Panc1 (cell line): ENCODE measurements at regions not wholly inside any gene's neighbourhood (a gene's known extent, or its start where the extent isn't known, plus 50 kb on each side); places are given as distances from the start of the nearest gene placed in this dataset.
"Not testable (repeated sequence)": the region's sequence is repeated elsewhere in the genome, so short reads cannot be mapped to it uniquely, and the experiment has no call there.

Experiments used
- ATAC-seq: fragments of 200-7000 bp; cut with Tn5 transposase; 2 replicates; pipeline ENCODE4 v1.9.1; 2020; ENCODE audit warnings: mild to moderate bottlenecking, moderate library complexity
- BruUV-seq: library from RNA; stranded (reverse); fragments of 400-500 nt; replicated peaks from 2 replicates; lab custom pipeline; 2021; lab: Mats Ljungman, UMichigan
- CTCF ChIA-PET: fragments of 300-600 bp; sonication (Branson Sonifier 250); formaldehyde crosslinking; loops from one replicate; lab custom pipeline; 2022; ENCODE audit warnings: antibody characterized with exemption; lab: Charles Lee
- POLR2A ChIA-PET: fragments of 300-600 bp; sonication (Branson Sonifier 250); formaldehyde crosslinking; loops from one replicate; lab custom pipeline; 2022; ENCODE audit warnings: antibody characterized with exemption; lab: Charles Lee
- DNase-seq: peaks from one replicate; pipeline ENCODE4 v3.0.0-alpha.2; 2010; ENCODE audit warnings: low read depth, low spot score
- H3K27ac ChIP-seq: 2 replicates; pipeline ENCODE4 v1.5.1; 2011; ENCODE audit warnings: mild to moderate bottlenecking, low read length, inconsistent platforms
- H3K27me3 ChIP-seq: fragments of 200-500 bp; sonication (Bioruptor generic); 2 replicates; pipeline ENCODE4 v1.6.0; 2014; ENCODE audit warnings: low read length, inconsistent platforms; ENCODE audit not compliant: control insufficient read depth, insufficient read depth
- H3K36me3 ChIP-seq: fragments of 200-500 bp; sonication (Bioruptor generic); 2 replicates; pipeline ENCODE4 v1.5.1; 2014; ENCODE audit warnings: inconsistent platforms, mild to moderate bottlenecking, low read length, moderate library complexity; ENCODE audit not compliant: control insufficient read depth, insufficient read depth
- H3K4me1 ChIP-seq: 2 replicates; pipeline ENCODE4 v1.5.1; 2011; ENCODE audit warnings: inconsistent platforms, mild to moderate bottlenecking, low read length, moderate library complexity; ENCODE audit not compliant: control insufficient read depth, insufficient read depth
- H3K4me3 ChIP-seq, 2 experiments: 2 replicates each; pipeline ENCODE4 v1.5.1; 2011 to 2012; ENCODE audit warnings: low read depth in 2 of 2, low read length in 2 of 2, mild to moderate bottlenecking in 2 of 2, inconsistent platforms in 1 of 2, moderate library complexity in 1 of 2
- H3K9me3 ChIP-seq: fragments of 200-500 bp; sonication (Bioruptor generic); 2 replicates; pipeline ENCODE4 v1.5.1; 2014; ENCODE audit warnings: low read depth, mild to moderate bottlenecking, inconsistent platforms, low read length, moderate library complexity; ENCODE audit not compliant: control insufficient read depth, insufficient read depth
- POLR2AphosphoS5 ChIP-seq: IDR thresholded peaks from 2 replicates; pipeline ENCODE4 v1.6.1; 2012; ENCODE audit warnings: mild to moderate bottlenecking, low read depth, low read length, moderate library complexity
- REST ChIP-seq, 2 experiments: IDR thresholded peaks; 2 replicates each; pipeline ENCODE4 v1.6.1; 2011 to 2012; ENCODE audit warnings: low read depth in 2 of 2, control low read depth in 1 of 2, low read length in 1 of 2, mild to moderate bottlenecking in 1 of 2, moderate library complexity in 1 of 2; ENCODE audit not compliant: insufficient read depth in 1 of 2
- SIN3A ChIP-seq: IDR thresholded peaks from 2 replicates; pipeline ENCODE4 v1.6.1; 2012; ENCODE audit warnings: low read depth, mild to moderate bottlenecking, low read length, moderate library complexity, borderline replicate concordance; ENCODE audit not compliant: insufficient read depth
- TCF7L2 ChIP-seq: IDR thresholded peaks from 2 replicates; pipeline ENCODE4 v1.6.1; 2011; ENCODE audit warnings: mild to moderate bottlenecking, low read depth, low read length, inconsistent platforms
- in situ Hi-C: cut with HindIII; loops from 2 replicates; pipeline ENCODE4 v1.10.0; 2016; ENCODE audit warnings: low sequenced_read_pairs, low pct_unique_long_range_greater_than_20kb
- intact Hi-C: fragments of 100-400 bp; cut with micrococcal nuclease; formaldehyde crosslinking; loops from one replicate; pipeline ENCODE4 v1.10.0; 2022; ENCODE audit not compliant: unreplicated experiment
- TF ChIP-seq, protein P1 (sequence below): fragments of 450-650 bp; IDR thresholded peaks from 2 replicates; pipeline ENCODE4 v1.5.1; 2017; ENCODE audit warnings: mild to moderate bottlenecking

DNA sequence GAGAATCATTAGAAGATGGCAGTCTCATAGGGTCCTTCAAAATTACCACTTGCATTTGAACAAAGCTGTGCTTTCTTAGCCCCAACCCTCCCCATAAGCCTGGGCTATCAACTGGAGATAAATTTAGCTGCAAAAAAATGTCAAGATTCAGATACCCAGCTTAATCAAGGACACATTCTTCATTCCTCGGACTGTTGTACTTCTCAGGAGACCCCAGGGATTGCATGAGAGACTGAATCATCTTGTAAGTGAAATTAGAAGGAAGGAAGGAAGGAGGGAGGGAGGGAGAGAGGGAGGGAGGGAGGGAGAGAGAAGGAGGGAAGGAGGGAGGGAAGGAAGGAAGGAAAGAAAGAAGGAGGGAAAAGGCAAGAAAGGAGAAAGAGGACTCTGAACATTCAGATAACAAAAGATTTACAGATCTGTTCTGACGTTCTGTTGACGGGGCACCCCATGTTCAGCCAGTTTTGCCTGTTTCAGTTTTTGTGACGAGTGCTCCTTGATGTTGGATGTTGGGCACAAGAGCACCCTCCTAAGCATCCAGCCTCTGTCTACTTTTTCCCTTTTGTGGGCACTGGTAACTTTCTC lies 498.7 kb downstream of the PREX1 start:
- ChIA-PET CTCF (interaction anchor here (0.6 kb wide), 1 partner anchor 87 kb away, joined by 3 read pairs; no protein-coding TSS in a partner anchor), POLR2A (no interaction called here)
- no peak for ATAC-seq
- Histone ChIP-seq H3K36me3 (no peaks in the 10 kb centered on the region), H3K4me1 (no peaks in the 10 kb centered on the region), H3K9me3 (no peaks in the 10 kb centered on the region), H3K4me3 (no peak overlapping the region), H3K27me3 (peaks cover 3% of the 10 kb centered on the region; the same call in 1 of the 2 replicates), H3K27ac (no peak overlapping the region)
- in situ Hi-C loops (no loop called here), intact Hi-C loops (no loop called here)
- no peak for DNase-seq
- BruUV-seq, result no TSS peak
- no peak for TF ChIP-seq SIN3A
- no peak for TF ChIP-seq POLR2AphosphoS5
- TF ChIP-seq, protein P1, sequence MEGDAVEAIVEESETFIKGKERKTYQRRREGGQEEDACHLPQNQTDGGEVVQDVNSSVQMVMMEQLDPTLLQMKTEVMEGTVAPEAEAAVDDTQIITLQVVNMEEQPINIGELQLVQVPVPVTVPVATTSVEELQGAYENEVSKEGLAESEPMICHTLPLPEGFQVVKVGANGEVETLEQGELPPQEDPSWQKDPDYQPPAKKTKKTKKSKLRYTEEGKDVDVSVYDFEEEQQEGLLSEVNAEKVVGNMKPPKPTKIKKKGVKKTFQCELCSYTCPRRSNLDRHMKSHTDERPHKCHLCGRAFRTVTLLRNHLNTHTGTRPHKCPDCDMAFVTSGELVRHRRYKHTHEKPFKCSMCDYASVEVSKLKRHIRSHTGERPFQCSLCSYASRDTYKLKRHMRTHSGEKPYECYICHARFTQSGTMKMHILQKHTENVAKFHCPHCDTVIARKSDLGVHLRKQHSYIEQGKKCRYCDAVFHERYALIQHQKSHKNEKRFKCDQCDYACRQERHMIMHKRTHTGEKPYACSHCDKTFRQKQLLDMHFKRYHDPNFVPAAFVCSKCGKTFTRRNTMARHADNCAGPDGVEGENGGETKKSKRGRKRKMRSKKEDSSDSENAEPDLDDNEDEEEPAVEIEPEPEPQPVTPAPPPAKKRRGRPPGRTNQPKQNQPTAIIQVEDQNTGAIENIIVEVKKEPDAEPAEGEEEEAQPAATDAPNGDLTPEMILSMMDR, result no peak
- TF ChIP-seq REST (IDR thresholded peaks at IDR 0.05; ENCODE audit: insufficient read depth in 1 of 2, low read depth in 2 of 2, low read length in 1 of 2), result no peak
- no peak for TF ChIP-seq TCF7L2

DNA sequence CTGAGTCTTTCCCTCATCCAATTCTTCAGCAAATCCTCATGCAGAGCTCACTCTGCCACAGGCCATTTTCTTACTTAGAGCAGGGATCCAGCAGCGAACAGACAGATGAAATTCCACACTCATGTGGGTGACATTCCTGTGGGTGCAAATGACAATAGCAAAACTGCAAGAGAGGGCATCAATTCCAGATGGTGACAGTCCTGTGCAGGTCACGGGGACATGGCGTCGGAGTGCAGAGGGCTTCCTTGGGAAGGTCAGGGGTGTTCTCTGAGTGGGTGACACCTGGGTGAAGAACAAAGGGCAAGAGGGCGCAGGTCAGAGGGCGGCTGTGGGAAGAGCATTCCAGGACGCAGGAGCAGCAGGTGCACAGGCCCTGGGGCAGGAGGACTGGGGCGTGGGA lies 500.0 kb downstream of the PREX1 start:
- POLR2A ChIA-PET, DNase-seq, H3K27me3 ChIP-seq, H3K4me3 ChIP-seq, H3K9me3 ChIP-seq, in situ Hi-C loops, BruUV-seq, intact Hi-C loops, H3K4me1 ChIP-seq, H3K36me3 ChIP-seq, ATAC-seq, CTCF ChIA-PET, H3K27ac ChIP-seq: not testable (repeated sequence)

- Histone ChIP-seq H3K27ac (no peak overlapping the region), H3K4me1 (no peaks in the 10 kb centered on the region), H3K4me3 (no peak overlapping the region), H3K27me3 (0 out of 2 replicates have a peak, but pooled peaks cover 1% of the 10 kb centered on the region), H3K36me3 (no peaks in the 10 kb centered on the region), H3K9me3 (no peaks in the 10 kb centered on the region)
- intact Hi-C loops, result no loop called here
- ATAC-seq (no peak), DNase-seq (no peak)
- TF ChIP-seq REST (IDR thresholded peaks at IDR 0.05; ENCODE audit: insufficient read depth in 1 of 2, low read depth in 2 of 2, low read length in 1 of 2) (no peak), SIN3A (no peak), POLR2AphosphoS5 (no peak)
- TF ChIP-seq, protein P1, result no peak
- in situ Hi-C loops, result no loop called here
- BruUV-seq, result no TSS peak
- ChIA-PET CTCF (no interaction called here), POLR2A (no interaction called here)
Observed at GRCh38 chr20:48326868-48327267, 500.9 kb downstream of the PREX1 start.
